ENCODE measurements at regions not wholly inside any gene's neighbourhood (a gene's known extent, or its start where the extent isn't known, plus 50 kb on each side); places are given as distances from the start of the nearest gene placed in this dataset.
A peak's percentile ranks its signal among the peaks of the same experiment; 100 is the strongest.
"Not testable (repeated sequence)": the region's sequence is repeated elsewhere in the genome, so short reads cannot be mapped to it uniquely, and the experiment has no call there.

DNA sequence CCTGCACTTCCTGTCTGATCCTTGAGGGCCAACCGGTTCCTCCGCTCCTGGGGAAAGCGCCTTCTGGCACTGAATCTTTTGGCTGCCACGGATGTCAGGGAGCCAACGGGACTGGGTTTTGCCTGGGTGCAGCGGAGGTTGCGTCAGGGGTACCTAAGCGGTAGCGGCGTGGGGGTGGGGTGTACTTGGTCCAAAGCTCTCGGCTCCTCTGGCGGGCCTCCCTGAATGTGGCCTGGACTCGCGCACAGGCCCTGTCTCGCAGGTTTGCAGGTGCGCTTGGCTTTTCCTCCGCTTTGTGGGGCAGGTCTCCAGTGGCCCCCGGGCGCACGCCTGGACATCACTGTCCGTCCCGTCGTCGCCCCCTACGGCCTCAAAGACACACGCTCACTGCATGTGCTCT, 1410.1 kb upstream of the PCDH10 start:
- not testable (repeated sequence) for DNase-seq; H3K4me1 ChIP-seq (ENCODE audit: control insufficient read depth, insufficient read depth, low read length); H3K27ac ChIP-seq (ENCODE audit: low read length); H3K27me3 ChIP-seq (ENCODE audit: control insufficient read depth, insufficient read depth, low read length); H3K36me3 ChIP-seq (ENCODE audit: control insufficient read depth, insufficient read depth, low read length); H3K9me3 ChIP-seq (ENCODE audit: control insufficient read depth, low read depth, low read length); H3K4me3 ChIP-seq (ENCODE audit: low read length)
- WGBS (ENCODE audit: insufficient coverage, low lambda C conversion rate): no CpG with 5 or more reads among the region's 26 CpGs

DNA sequence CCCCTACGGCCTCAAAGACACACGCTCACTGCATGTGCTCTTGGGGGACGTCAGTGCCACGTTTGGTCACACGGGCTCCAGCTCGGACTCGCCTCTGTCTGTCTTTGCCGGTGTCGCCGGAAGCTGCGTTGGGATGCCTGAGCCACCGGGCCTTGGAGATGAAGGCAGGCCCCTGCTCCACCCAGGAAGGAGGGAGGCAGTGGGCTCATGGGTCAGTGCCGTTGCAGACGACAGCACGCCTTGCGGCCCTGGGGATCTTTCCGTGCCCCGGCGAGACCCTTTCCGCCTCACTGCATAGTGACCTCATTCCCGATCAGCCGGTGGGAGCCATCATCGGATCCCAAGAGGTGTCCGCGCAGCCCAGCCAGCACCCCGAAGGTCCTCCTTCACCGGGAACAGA, 1407.3 kb upstream of the PCDH10 start:
- not testable (repeated sequence) for H3K9me3 ChIP-seq (ENCODE audit: control insufficient read depth, low read depth, low read length); H3K4me1 ChIP-seq (ENCODE audit: control insufficient read depth, insufficient read depth, low read length); H3K4me3 ChIP-seq (ENCODE audit: low read length); H3K27me3 ChIP-seq (ENCODE audit: control insufficient read depth, insufficient read depth, low read length); H3K27ac ChIP-seq (ENCODE audit: low read length); DNase-seq; H3K36me3 ChIP-seq (ENCODE audit: control insufficient read depth, insufficient read depth, low read length)
- no CpG with 5 or more reads among the region's 27 CpGs for WGBS (ENCODE audit: insufficient coverage, low lambda C conversion rate)

DNA sequence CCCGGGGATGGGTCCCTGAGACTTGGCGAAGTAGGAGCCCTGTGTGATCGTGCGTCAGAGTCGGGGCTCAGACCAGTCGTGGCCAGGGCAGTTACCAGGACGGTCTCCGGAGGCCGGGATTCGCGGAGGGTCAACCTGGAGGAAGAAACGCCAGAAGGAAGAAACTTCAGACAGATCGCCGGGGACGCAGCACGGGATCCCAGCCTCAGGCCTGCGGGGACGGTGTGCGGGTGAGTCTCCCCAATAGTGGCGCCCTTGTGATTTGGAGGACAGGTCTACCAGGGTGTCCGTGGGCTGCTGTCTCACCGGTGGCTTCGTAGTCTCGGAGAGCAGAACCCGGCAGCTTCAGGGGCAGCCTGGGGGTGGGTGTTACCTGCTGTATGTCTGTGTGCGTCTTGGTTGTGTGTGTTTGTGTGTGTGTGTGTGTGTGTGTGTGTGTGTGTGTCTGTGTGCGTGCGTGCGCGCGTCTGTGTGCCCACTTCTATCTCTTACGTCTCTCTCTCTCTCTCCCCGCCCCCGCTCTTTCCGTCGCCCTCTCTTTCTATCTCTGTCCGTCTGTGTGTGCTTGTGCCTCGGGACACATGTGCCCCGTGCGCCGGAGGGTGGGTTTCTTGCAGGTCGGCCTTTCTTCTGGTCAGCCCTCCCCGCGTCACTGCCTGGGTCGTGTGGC, 1406.4 kb upstream of the PCDH10 start:
- not testable (repeated sequence) for H3K27me3 ChIP-seq (ENCODE audit: control insufficient read depth, insufficient read depth, low read length); DNase-seq; H3K27ac ChIP-seq (ENCODE audit: low read length); H3K36me3 ChIP-seq (ENCODE audit: control insufficient read depth, insufficient read depth, low read length); H3K4me1 ChIP-seq (ENCODE audit: control insufficient read depth, insufficient read depth, low read length); H3K9me3 ChIP-seq (ENCODE audit: control insufficient read depth, low read depth, low read length); H3K4me3 ChIP-seq (ENCODE audit: low read length)
- WGBS (ENCODE audit: insufficient coverage, low lambda C conversion rate): 96% methylated on average over 22 of the region's 45 CpGs

DNA sequence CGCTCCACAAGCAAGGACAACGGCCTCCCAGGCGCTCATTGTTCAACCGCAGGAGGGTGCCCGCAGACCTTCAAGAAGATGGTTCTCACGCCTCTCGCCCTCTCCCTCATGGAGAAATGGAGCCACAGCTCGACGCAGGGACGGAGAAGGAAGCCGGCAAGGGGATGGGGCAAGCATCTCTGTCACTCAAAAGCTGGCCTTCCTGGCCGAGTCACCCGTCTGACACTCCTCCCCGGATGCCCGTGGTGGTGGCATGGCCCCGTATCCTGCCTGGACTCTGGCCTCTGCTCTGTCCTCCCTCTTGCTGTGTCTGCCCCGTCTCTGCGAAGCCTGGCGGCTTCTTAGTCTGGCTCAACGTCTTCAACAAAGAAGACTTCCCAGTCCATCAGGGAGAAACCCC, 1405.7 kb upstream of the PCDH10 start:
- H3K4me3 ChIP-seq (ENCODE audit: low read length); H3K36me3 ChIP-seq (ENCODE audit: control insufficient read depth, insufficient read depth, low read length); DNase-seq; H3K27me3 ChIP-seq (ENCODE audit: control insufficient read depth, insufficient read depth, low read length); H3K4me1 ChIP-seq (ENCODE audit: control insufficient read depth, insufficient read depth, low read length); H3K9me3 ChIP-seq (ENCODE audit: control insufficient read depth, low read depth, low read length); H3K27ac ChIP-seq (ENCODE audit: low read length): not testable (repeated sequence)
- WGBS (ENCODE audit: insufficient coverage, low lambda C conversion rate): no CpG with 5 or more reads among the region's 20 CpGs

DNA sequence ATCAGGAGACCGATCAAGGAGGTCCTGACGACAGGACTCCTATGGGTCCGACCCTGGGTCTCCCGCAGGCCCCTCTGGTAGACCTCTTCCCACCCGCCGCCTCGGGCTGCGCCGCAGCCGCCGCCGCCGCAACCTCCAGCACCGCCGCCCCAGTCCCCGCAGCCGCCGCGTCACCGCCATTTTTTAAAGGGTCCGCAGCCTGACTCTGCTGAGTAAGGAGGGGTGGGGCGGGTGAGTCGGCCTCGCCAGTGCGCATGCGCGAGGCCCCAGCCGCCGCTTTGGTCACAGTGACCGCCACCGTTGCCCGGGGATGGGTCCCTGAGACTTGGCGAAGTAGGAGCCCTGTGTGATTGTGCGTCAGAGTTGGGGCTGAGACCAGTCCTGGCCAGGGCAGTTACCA, 1401.9 kb upstream of the PCDH10 start:
- not testable (repeated sequence) for DNase-seq; H3K4me1 ChIP-seq (ENCODE audit: control insufficient read depth, insufficient read depth, low read length); H3K4me3 ChIP-seq (ENCODE audit: low read length); H3K27ac ChIP-seq (ENCODE audit: low read length); H3K36me3 ChIP-seq (ENCODE audit: control insufficient read depth, insufficient read depth, low read length); H3K27me3 ChIP-seq (ENCODE audit: control insufficient read depth, insufficient read depth, low read length)
- WGBS (ENCODE audit: insufficient coverage, low lambda C conversion rate): no CpG with 5 or more reads among the region's 34 CpGs
- H3K9me3 ChIP-seq (ENCODE audit: control insufficient read depth, low read depth, low read length): peaks cover 14% of the 10 kb centered on the region

DNA sequence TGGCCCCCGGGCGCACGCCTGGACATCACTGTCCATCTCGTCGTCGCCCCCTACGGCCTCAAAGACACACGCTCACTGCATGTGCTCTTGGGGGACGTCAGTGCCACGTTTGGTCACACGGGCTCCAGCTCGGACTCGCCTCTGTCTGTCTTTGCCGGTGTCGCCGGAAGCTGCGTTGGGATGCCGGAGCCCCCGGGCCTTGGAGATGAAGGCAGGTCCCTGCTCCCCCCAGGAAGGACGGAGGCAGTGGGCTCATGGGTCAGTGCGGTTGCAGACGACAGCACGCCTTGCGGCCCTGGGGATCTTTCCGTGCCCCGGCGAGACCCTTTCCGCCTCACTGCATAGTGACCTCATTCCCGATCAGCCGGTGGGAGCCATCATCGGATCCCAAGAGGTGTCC, 1399.9 kb upstream of the PCDH10 start:
- not testable (repeated sequence) for H3K4me3 ChIP-seq (ENCODE audit: low read length); H3K27me3 ChIP-seq (ENCODE audit: control insufficient read depth, insufficient read depth, low read length); H3K27ac ChIP-seq (ENCODE audit: low read length); H3K36me3 ChIP-seq (ENCODE audit: control insufficient read depth, insufficient read depth, low read length); H3K4me1 ChIP-seq (ENCODE audit: control insufficient read depth, insufficient read depth, low read length); DNase-seq
- H3K9me3 ChIP-seq (ENCODE audit: control insufficient read depth, low read depth, low read length): peaks cover 14% of the 10 kb centered on the region
- no CpG with 5 or more reads among the region's 31 CpGs for WGBS (ENCODE audit: insufficient coverage, low lambda C conversion rate)

DNA sequence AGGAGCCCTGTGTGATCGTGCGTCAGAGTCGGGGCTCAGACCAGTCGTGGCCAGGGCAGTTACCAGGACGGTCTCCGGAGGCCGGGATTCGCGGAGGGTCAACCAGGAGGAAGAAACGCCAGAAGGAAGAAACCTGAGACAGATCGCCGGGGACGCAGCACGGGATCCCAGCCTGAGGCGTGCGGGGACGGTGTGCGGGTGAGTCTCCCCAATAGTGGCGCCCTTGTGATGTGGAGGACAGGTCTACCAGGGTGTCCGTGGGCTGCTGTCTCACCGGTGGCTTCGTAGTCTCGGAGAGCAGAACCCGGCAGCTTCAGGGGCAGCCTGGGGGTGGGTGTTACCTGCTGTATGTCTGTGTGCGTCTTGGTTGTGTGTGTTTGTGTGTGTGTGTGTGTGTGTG, 1399.1 kb upstream of the PCDH10 start:
- not testable (repeated sequence) for H3K27ac ChIP-seq (ENCODE audit: low read length); H3K4me3 ChIP-seq (ENCODE audit: low read length); H3K27me3 ChIP-seq (ENCODE audit: control insufficient read depth, insufficient read depth, low read length); H3K4me1 ChIP-seq (ENCODE audit: control insufficient read depth, insufficient read depth, low read length); DNase-seq; H3K36me3 ChIP-seq (ENCODE audit: control insufficient read depth, insufficient read depth, low read length)
- peaks cover 14% of the 10 kb centered on the region for H3K9me3 ChIP-seq (ENCODE audit: control insufficient read depth, low read depth, low read length)
- 100% methylated on average over 3 of the region's 25 CpGs for WGBS (ENCODE audit: insufficient coverage, low lambda C conversion rate)

DNA sequence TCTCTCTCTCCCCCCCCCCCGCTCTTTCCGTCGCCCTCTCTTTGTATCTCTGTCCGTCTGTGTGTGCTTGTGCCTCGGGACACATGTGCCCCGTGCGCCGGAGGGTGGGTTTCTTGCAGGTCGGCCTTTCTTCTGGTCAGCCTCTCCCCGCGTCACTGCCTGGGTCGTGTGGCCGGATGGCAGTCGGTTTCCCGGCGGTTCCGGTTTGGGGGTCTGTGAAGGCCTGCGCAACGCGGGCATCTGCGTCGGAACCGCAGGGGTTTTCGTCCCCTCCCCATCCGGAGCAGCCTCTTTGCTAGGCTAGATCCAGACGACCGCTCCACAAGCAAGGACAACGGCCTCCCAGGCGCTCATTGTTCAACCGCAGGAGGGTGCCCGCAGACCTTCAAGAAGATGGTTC, 1398.6 kb upstream of the PCDH10 start:
- H3K27me3 ChIP-seq (ENCODE audit: control insufficient read depth, insufficient read depth, low read length); H3K4me1 ChIP-seq (ENCODE audit: control insufficient read depth, insufficient read depth, low read length); H3K27ac ChIP-seq (ENCODE audit: low read length); H3K36me3 ChIP-seq (ENCODE audit: control insufficient read depth, insufficient read depth, low read length); H3K4me3 ChIP-seq (ENCODE audit: low read length); DNase-seq: not testable (repeated sequence)
- H3K9me3 ChIP-seq (ENCODE audit: control insufficient read depth, low read depth, low read length): peaks cover 14% of the 10 kb centered on the region
- WGBS (ENCODE audit: insufficient coverage, low lambda C conversion rate): 98% methylated on average over 8 of the region's 31 CpGs

DNA sequence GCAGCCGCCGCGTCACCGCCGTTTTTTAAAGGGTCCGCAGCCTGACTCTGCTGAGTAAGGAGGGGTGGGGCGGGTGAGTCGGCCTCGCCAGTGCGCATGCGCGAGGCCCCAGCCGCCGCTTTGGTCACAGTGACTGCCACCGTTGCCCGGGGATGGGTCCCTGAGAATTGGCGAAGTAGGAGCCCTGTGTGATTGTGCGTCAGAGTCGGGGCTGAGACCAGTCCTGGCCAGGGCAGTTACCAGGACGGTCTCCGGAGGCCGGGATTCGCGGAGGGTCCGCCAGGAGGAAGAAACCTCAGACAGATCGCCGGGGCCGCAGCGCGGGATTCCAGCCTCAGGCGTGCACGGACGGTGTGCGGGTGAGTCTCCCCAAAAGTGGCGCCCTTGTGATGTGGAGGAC, 1386.9 kb upstream of the PCDH10 start:
- H3K4me3 ChIP-seq (ENCODE audit: low read length); DNase-seq; H3K4me1 ChIP-seq (ENCODE audit: control insufficient read depth, insufficient read depth, low read length); H3K27me3 ChIP-seq (ENCODE audit: control insufficient read depth, insufficient read depth, low read length); H3K36me3 ChIP-seq (ENCODE audit: control insufficient read depth, insufficient read depth, low read length); H3K27ac ChIP-seq (ENCODE audit: low read length): not testable (repeated sequence)
- no CpG with 5 or more reads among the region's 35 CpGs for WGBS (ENCODE audit: insufficient coverage, low lambda C conversion rate)
- peaks cover 20% of the 10 kb centered on the region for H3K9me3 ChIP-seq (ENCODE audit: control insufficient read depth, low read depth, low read length)

DNA sequence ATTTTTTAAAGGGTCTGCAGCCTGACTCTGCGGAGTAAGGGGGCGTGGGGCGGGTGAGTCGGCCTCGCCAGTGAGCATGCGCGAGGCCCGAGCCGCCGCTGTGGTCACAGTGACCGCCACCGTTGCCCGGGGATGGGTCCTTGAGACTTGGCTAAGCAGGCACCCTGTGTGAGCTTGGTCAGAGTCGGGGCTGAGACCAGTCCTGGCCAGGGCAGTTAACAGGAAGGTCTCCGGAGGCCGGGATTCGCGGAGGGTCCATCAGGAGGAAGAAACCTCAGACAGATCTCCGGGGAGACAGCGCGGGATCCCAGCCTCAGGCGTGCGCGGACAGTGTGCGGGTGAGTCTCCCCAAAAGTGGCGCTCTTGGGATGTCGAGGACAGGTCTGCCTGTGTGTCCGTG, 1384.4 kb upstream of the PCDH10 start:
- no CpG with 5 or more reads among the region's 28 CpGs for WGBS (ENCODE audit: insufficient coverage, low lambda C conversion rate)
- no peaks in the 10 kb centered on the region for H3K27me3 ChIP-seq (ENCODE audit: control insufficient read depth, insufficient read depth, low read length)
- H3K27ac ChIP-seq (ENCODE audit: low read length): no peak overlapping the region
- H3K9me3 ChIP-seq (ENCODE audit: control insufficient read depth, low read depth, low read length): peaks cover 20% of the 10 kb centered on the region
- no peak for DNase-seq
- H3K4me3 ChIP-seq (ENCODE audit: low read length): no peak overlapping the region
- no peaks in the 10 kb centered on the region for H3K36me3 ChIP-seq (ENCODE audit: control insufficient read depth, insufficient read depth, low read length)
- H3K4me1 ChIP-seq (ENCODE audit: control insufficient read depth, insufficient read depth, low read length): no peaks in the 10 kb centered on the region

DNA sequence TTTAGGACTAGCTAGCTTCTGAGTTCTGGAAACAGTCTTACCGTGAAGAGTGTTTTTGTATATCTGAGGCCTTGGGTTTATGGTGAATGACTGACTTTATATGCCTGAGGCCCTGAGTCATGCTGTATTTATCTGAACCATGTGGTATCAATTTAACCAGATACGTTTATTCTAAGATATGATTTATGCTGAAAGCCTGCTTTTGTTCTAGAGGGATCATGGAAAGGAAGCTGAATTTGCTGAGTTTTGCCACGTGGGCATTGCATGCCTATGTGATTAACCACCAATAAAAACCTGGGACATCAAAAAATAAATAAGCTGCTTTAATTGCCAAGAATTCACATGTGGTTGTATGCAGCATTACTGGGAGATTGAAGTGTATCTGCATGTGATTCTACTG, 1374.7 kb upstream of the PCDH10 start:
- peak in 1 of 2 donors; percentile 1 for DNase-seq
- not testable (repeated sequence) for H3K9me3 ChIP-seq (ENCODE audit: control insufficient read depth, low read depth, low read length); H3K4me1 ChIP-seq (ENCODE audit: control insufficient read depth, insufficient read depth, low read length); H3K27me3 ChIP-seq (ENCODE audit: control insufficient read depth, insufficient read depth, low read length); H3K4me3 ChIP-seq (ENCODE audit: low read length); H3K27ac ChIP-seq (ENCODE audit: low read length); H3K36me3 ChIP-seq (ENCODE audit: control insufficient read depth, insufficient read depth, low read length)
- no CpG with 5 or more reads among the region's 3 CpGs for WGBS (ENCODE audit: insufficient coverage, low lambda C conversion rate)
